ENCODE measurements at regions not wholly inside any gene's neighbourhood (a gene's known extent, or its start where the extent isn't known, plus 50 kb on each side); places are given as distances from the start of the nearest gene placed in this dataset.
A peak's percentile ranks its signal among the peaks of the same experiment; 100 is the strongest.

- Histone ChIP-seq H3K4me1 (replicated peaks) (no peaks in the 10 kb centered on the region), H3K4me3 (no peak overlapping the region), H3K36me3 (no peaks in the 10 kb centered on the region), H3K27me3 (replicated peaks; ENCODE audit: insufficient read depth) (no peaks in the 10 kb centered on the region), H3K9me3 (no peaks in the 10 kb centered on the region), H3K27ac (no peak overlapping the region)
- intact Hi-C loops (cut with DNase I), result no loop called here
- WGBS, result 94% methylated on average over 5 of the region's 5 CpGs
- no peak for DNase-seq (ENCODE audit: low spot score)
- no peak for TF ChIP-seq POLR2AphosphoS5 (IDR thresholded peaks at IDR 0.05)
- TF ChIP-seq, protein P1, sequence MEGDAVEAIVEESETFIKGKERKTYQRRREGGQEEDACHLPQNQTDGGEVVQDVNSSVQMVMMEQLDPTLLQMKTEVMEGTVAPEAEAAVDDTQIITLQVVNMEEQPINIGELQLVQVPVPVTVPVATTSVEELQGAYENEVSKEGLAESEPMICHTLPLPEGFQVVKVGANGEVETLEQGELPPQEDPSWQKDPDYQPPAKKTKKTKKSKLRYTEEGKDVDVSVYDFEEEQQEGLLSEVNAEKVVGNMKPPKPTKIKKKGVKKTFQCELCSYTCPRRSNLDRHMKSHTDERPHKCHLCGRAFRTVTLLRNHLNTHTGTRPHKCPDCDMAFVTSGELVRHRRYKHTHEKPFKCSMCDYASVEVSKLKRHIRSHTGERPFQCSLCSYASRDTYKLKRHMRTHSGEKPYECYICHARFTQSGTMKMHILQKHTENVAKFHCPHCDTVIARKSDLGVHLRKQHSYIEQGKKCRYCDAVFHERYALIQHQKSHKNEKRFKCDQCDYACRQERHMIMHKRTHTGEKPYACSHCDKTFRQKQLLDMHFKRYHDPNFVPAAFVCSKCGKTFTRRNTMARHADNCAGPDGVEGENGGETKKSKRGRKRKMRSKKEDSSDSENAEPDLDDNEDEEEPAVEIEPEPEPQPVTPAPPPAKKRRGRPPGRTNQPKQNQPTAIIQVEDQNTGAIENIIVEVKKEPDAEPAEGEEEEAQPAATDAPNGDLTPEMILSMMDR (IDR thresholded peaks at IDR 0.05), result no peak
Measured at GRCh38 chr18:3342628-3343027, 80.7 kb downstream of the MYL12B start.

GRCh38 chr18:3345452-3345851, 83.5 kb downstream of the MYL12B start:
- TF ChIP-seq, protein P1 (IDR thresholded peaks at IDR 0.05), result no peak
- TF ChIP-seq POLR2AphosphoS5 (IDR thresholded peaks at IDR 0.05) (no peak), POLR2A (IDR thresholded peaks at IDR 0.05) (no peak)
- H3K4me3 ChIP-seq, result no peak overlapping the region
- no peaks in the 10 kb centered on the region for H3K27me3 ChIP-seq (replicated peaks; ENCODE audit: insufficient read depth)
- intact Hi-C loops (cut with DNase I), result no loop called here
- H3K9me3 ChIP-seq, result no peaks in the 10 kb centered on the region
- peak; percentile 37 for DNase-seq (ENCODE audit: low spot score)
- H3K4me1 ChIP-seq (replicated peaks), result no peaks in the 10 kb centered on the region
- WGBS, result 19% methylated on average over 2 of the region's 2 CpGs
- H3K27ac ChIP-seq, result peak overlapping the region; percentile 12 to 65
- no peaks in the 10 kb centered on the region for H3K36me3 ChIP-seq

GRCh38 chr18:3345885-3346284, 84.0 kb downstream of the MYL12B start:
- Histone ChIP-seq H3K4me3 (no peak overlapping the region), H3K36me3 (no peaks in the 10 kb centered on the region), H3K4me1 (replicated peaks) (no peaks in the 10 kb centered on the region), H3K27me3 (replicated peaks; ENCODE audit: insufficient read depth) (no peaks in the 10 kb centered on the region), H3K9me3 (no peaks in the 10 kb centered on the region), H3K27ac (peak overlapping the region; percentile 12 to 65)
- intact Hi-C loops (cut with DNase I), result no loop called here
- 30% methylated on average over 1 of the region's 1 CpG for WGBS
- TF ChIP-seq, protein P1 (IDR thresholded peaks at IDR 0.05), result no peak
- peak; percentile 70 for TF ChIP-seq POLR2AphosphoS5 (IDR thresholded peaks at IDR 0.05)
- no peak for TF ChIP-seq POLR2A (IDR thresholded peaks at IDR 0.05)
- DNase-seq (ENCODE audit: low spot score), result peak; percentile 71

GRCh38 chr18:3346487-3346886, 84.6 kb downstream of the MYL12B start:
- H3K4me1 ChIP-seq (replicated peaks), result no peaks in the 10 kb centered on the region
- intact Hi-C loops (cut with DNase I), result no loop called here
- TF ChIP-seq, protein P1 (IDR thresholded peaks at IDR 0.05), result no peak
- TF ChIP-seq POLR2A (IDR thresholded peaks at IDR 0.05) (no peak), POLR2AphosphoS5 (IDR thresholded peaks at IDR 0.05) (no peak)
- H3K27ac ChIP-seq, result peak overlapping the region in 1 of 2 donors; percentile 16
- WGBS, result 69% methylated on average over 7 of the region's 7 CpGs
- H3K27me3 ChIP-seq (replicated peaks; ENCODE audit: insufficient read depth), result no peaks in the 10 kb centered on the region
- no peak overlapping the region for H3K4me3 ChIP-seq
- DNase-seq (ENCODE audit: low spot score), result no peak
- H3K36me3 ChIP-seq, result no peaks in the 10 kb centered on the region
- no peaks in the 10 kb centered on the region for H3K9me3 ChIP-seq

- no peaks in the 10 kb centered on the region for H3K9me3 ChIP-seq
- no peak overlapping the region for H3K4me3 ChIP-seq
- H3K27me3 ChIP-seq (replicated peaks; ENCODE audit: insufficient read depth), result no peaks in the 10 kb centered on the region
- DNase-seq (ENCODE audit: low spot score), result no peak
- H3K27ac ChIP-seq, result no peak overlapping the region
- TF ChIP-seq POLR2AphosphoS5 (IDR thresholded peaks at IDR 0.05) (no peak), POLR2A (IDR thresholded peaks at IDR 0.05) (no peak)
- TF ChIP-seq, protein P1 (IDR thresholded peaks at IDR 0.05), result no peak
- no peaks in the 10 kb centered on the region for H3K4me1 ChIP-seq (replicated peaks)
- 98% methylated on average over 2 of the region's 2 CpGs for WGBS
- intact Hi-C loops (cut with DNase I), result no loop called here
- H3K36me3 ChIP-seq, result no peaks in the 10 kb centered on the region
Measured at GRCh38 chr18:3347286-3347803, 85.4 kb downstream of the MYL12B start.

All from prostate gland (tissue), 2 donors.